Psoas muscle (tissue), 7 donors: ENCODE measurements at regions not wholly inside any gene's neighbourhood (a gene's known extent, or its start where the extent isn't known, plus 50 kb on each side); places are given as distances from the start of the nearest gene placed in this dataset.

Experiments used
- ATAC-seq, 4 donors: fragments of 200-7000 bp; cut with Tn5 transposase; one replicate each; pipeline ENCODE4 v1.9.1; 2020; ENCODE audit warnings: moderate library complexity in 3 of 4, mild to moderate bottlenecking in 2 of 4
- DNase-seq, 2 donors: peaks; one replicate each; pipeline ENCODE4 v3.0.0-alpha.2; 2020
- H3K27ac ChIP-seq: fragments of 200-600 bp; one replicate; pipeline ENCODE4 v1.8.0; 2022
- H3K27me3 ChIP-seq, 3 donors: fragments of 200-600 bp in 1 of 3; one replicate each; pipeline versions ENCODE4 v1.6.1 to v1.8.0; 2013 to 2022; ENCODE audit warnings: low read length in 2 of 3, mild to moderate bottlenecking in 2 of 3, moderate library complexity in 1 of 3; ENCODE audit not compliant: insufficient read depth in 3 of 3
- H3K36me3 ChIP-seq, 2 donors: fragments of 200-600 bp in 1 of 2; one replicate each; pipeline versions ENCODE4 v1.6.1 to v1.8.0; 2013 to 2022; ENCODE audit warnings: low read depth in 1 of 2, mild to moderate bottlenecking in 1 of 2, moderate library complexity in 1 of 2; ENCODE audit not compliant: insufficient read depth in 1 of 2
- H3K4me1 ChIP-seq: fragments of 200-600 bp; one replicate; pipeline ENCODE4 v1.8.0; 2022
- H3K4me3 ChIP-seq: fragments of 200-600 bp; one replicate; pipeline ENCODE4 v1.8.0; 2022; ENCODE audit warnings: mild to moderate bottlenecking
- H3K9me3 ChIP-seq: fragments of 200-600 bp; one replicate; pipeline ENCODE4 v1.8.0; 2022
- WGBS, 3 donors: extraction: QIAGEN DNeasy Blood & Tissue Kit; methylation state at CpG; one replicate each; pipeline versions ENCODE4 v1.1.6 to v1.1.7; 2013; 5-methylcytosine and 5-hydroxymethylcytosine counted together
- intact Hi-C, 2 donors: fragments of 100-400 bp; cut with DNase I; formaldehyde crosslinking; loops; one replicate each; pipeline versions ENCODE4 v1.11.0 to v1.14.2; 2022
- TF ChIP-seq, protein P1 (sequence below): fragments of 200-600 bp; IDR thresholded peaks from one replicate; pipeline ENCODE4 v1.8.0; 2022; ENCODE audit warnings: antibody characterized with exemption
- donor health status: healthy with polysubstance abuse.
- donor health status: DM: no; HTN: no; CAD: no; lungs with moderate emphysema.
- donor health status: Bipolar disorder and iron deficiency.
- donor health status: healthy.
- donor health status: DM: yes; HTN: yes; CAD: no.
- donor health status: DM: no; HTN: no; CAD: no.
- donor health status: DM: yes; HTN: yes; CAD: no.

DNA sequence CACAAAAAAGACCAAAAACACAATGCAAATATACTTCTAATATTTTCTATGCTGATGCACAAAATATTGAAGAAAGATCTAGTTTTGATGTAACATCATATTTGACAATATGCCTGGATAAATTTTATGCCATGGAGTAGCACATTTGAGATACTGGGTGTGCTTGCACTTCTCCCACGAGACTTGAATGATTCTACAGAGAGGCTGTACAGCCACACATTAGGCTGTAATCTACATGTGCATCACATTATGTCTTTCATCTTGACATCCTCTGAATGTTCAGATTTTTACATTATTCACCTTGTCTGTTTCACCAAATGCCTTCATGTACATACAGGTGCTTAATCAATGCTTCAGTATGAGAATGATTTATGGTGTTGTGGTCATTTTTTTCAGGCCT is 756.4 kb upstream of the CDH7 start:
- intact Hi-C loops: no loop called here
- WGBS, 3 donors: 78 to 85% (median 83%) methylated on average over 1 of the region's 1 CpG
- Histone ChIP-seq H3K9me3 (no peaks in the 10 kb centered on the region), H3K36me3 (no peaks in the 10 kb centered on the region), H3K27me3 (no peaks in the 10 kb centered on the region), H3K4me3 (no peak overlapping the region), H3K27ac (no peak overlapping the region), H3K4me1 (no peaks in the 10 kb centered on the region)
- DNase-seq (no peak), ATAC-seq (no peak)
- TF ChIP-seq, protein P1, sequence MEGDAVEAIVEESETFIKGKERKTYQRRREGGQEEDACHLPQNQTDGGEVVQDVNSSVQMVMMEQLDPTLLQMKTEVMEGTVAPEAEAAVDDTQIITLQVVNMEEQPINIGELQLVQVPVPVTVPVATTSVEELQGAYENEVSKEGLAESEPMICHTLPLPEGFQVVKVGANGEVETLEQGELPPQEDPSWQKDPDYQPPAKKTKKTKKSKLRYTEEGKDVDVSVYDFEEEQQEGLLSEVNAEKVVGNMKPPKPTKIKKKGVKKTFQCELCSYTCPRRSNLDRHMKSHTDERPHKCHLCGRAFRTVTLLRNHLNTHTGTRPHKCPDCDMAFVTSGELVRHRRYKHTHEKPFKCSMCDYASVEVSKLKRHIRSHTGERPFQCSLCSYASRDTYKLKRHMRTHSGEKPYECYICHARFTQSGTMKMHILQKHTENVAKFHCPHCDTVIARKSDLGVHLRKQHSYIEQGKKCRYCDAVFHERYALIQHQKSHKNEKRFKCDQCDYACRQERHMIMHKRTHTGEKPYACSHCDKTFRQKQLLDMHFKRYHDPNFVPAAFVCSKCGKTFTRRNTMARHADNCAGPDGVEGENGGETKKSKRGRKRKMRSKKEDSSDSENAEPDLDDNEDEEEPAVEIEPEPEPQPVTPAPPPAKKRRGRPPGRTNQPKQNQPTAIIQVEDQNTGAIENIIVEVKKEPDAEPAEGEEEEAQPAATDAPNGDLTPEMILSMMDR: no peak

DNA sequence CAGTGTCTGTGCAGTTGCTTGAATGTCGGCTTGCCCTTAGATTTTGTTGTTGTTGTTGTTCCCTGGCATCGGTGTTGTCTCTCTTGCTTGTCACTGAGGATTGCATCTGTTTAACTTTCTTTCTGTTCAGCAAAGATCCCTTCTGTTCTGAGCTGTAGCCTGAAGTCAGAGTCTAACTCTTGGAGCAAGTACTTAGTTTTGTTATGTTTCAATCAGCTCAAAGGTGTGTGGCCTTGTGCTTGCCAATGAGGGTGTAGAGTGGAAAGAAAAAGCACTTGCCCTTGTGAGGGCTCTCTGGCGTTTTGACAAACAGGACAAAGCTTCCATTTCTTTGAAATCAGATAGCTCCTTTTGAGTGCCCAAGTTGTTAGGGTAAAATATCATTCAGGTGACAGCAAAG is 757.1 kb upstream of the CDH7 start:
- TF ChIP-seq, protein P1: no peak
- no peaks in the 10 kb centered on the region for H3K36me3 ChIP-seq
- H3K27ac ChIP-seq: no peak overlapping the region
- H3K4me3 ChIP-seq: no peak overlapping the region
- H3K4me1 ChIP-seq: no peaks in the 10 kb centered on the region
- intact Hi-C loops: no loop called here
- ATAC-seq: no peak
- WGBS, 3 donors: 57 to 72% (median 58%) methylated on average over 3 of the region's 3 CpGs
- DNase-seq: no peak
- H3K9me3 ChIP-seq: no peaks in the 10 kb centered on the region
- no peaks in the 10 kb centered on the region for H3K27me3 ChIP-seq

DNA sequence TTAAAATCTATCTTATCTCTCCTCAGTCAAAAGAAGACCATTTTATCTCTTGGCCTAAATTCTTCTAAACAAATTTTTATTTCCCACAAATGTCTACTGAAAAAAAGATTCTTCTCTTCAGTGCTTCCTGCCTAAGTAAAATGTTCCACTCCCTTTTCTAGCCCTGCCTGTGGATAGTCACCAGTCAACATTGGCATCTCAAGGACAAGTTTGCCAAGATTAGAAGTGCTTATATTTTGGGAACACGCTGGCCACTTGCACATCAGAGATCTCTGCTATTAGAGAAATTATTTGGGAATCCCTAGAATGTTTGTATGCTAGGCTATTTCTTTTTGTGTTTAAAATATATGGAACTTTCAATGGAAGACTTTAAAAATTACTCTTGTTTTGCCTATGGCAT is 758.2 kb upstream of the CDH7 start:
- Histone ChIP-seq H3K27ac (no peak overlapping the region), H3K4me1 (no peaks in the 10 kb centered on the region), H3K36me3 (no peaks in the 10 kb centered on the region), H3K9me3 (no peaks in the 10 kb centered on the region), H3K27me3 (no peaks in the 10 kb centered on the region), H3K4me3 (no peak overlapping the region)
- WGBS, 3 donors: 67 to 75% (median 69%) methylated on average over 1 of the region's 1 CpG
- DNase-seq (no peak), ATAC-seq (no peak)
- intact Hi-C loops: no loop called here
- TF ChIP-seq, protein P1: no peak

DNA sequence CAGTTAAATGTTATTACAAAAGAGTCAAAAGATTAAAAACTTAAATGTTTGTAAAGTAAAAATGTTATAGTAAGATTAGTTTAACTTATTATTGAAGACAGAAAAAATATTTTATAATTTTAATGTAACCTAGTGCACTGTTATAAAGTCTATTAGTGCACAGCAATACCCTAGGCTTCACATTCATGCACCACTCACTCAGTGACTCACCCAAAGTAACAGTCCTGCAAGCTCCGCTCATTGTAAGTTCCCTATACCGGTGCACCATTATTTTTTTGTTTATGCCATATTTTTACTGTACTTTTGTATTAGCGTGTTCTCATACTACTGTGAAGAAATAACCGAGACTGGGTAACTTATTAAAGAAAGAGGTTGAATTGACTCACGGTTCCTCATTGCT is 759.7 kb upstream of the CDH7 start:
- DNase-seq: no peak
- intact Hi-C loops: no loop called here
- no peak overlapping the region for H3K27ac ChIP-seq

More for the DNA sequence above, 759.7 kb upstream of the CDH7 start:
- WGBS, 3 donors: 95% methylated on average over 5 of the region's 5 CpGs
- ATAC-seq: no peak
- Histone ChIP-seq H3K4me1 (no peaks in the 10 kb centered on the region), H3K9me3 (no peaks in the 10 kb centered on the region), H3K27me3 (no peaks in the 10 kb centered on the region), H3K36me3 (no peaks in the 10 kb centered on the region), H3K4me3 (no peak overlapping the region)
- TF ChIP-seq, protein P1: no peak
